HUES64 (cell line): ENCODE measurements at regions not wholly inside any gene's neighbourhood (a gene's known extent, or its start where the extent isn't known, plus 50 kb on each side); places are given as distances from the start of the nearest gene placed in this dataset.

ENCODE experiments used
- H3K27ac ChIP-seq: 2 replicates; pipeline ENCODE4 v1.7.0; 2013; ENCODE audit warnings: low read depth, low read length, inconsistent platforms
- H3K27me3 ChIP-seq: 2 replicates; pipeline ENCODE4 v1.6.1; 2013; ENCODE audit warnings: mild to moderate bottlenecking, low read length; ENCODE audit not compliant: insufficient read depth
- H3K36me3 ChIP-seq: 2 replicates; pipeline ENCODE4 v1.6.1; 2013; ENCODE audit warnings: mild to moderate bottlenecking, low read length; ENCODE audit not compliant: insufficient read depth
- H3K4me1 ChIP-seq: 2 replicates; pipeline ENCODE4 v1.6.1; 2013; ENCODE audit warnings: mild to moderate bottlenecking, low read length, moderate library complexity; ENCODE audit not compliant: insufficient read depth
- H3K4me3 ChIP-seq: 2 replicates; pipeline ENCODE4 v1.5.1; 2013; ENCODE audit warnings: mild to moderate bottlenecking, low read length, moderate library complexity
- H3K9ac ChIP-seq: 2 replicates; pipeline ENCODE4 v1.6.1; 2013; ENCODE audit warnings: mild to moderate bottlenecking, low read depth, low read length
- H3K9me3 ChIP-seq: 2 replicates; pipeline ENCODE4 v1.6.1; 2013; ENCODE audit warnings: low read depth, low read length; ENCODE audit not compliant: insufficient read depth
- WGBS: fragments of 150-250, 120-280 bp; methylation state at CpG from one replicate; pipeline ENCODE4 v1.1.7; 2013; ENCODE audit warnings: missing lambda C conversion rate; 5-methylcytosine and 5-hydroxymethylcytosine counted together

DNA sequence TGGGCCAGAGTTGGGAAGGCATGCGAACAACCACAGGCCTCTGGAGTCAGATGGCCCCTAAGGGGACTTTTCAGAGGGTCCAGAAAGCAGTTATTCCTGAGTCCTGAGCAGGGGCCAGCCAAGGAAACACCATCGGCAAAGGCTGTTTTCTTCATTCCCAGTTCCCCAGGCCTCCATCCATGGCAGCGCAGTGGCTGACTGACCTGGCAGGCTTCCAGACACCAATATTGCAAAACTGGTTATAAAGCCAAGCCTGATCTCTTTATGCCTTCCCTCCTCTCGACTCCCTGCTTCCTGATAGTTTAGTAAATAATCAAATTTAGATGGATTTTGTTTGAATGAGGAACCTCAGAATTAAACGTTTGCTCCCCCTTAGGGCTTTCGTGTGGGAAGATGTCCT lies 133.4 kb upstream of the ITGA6 start:
- Histone ChIP-seq H3K27ac (no peak overlapping the region), H3K4me1 (peaks cover 23% of the 10 kb centered on the region), H3K4me3 (no peak overlapping the region), H3K27me3 (peaks cover 13% of the 10 kb centered on the region), H3K9ac (no peak overlapping the region), H3K9me3 (no peaks in the 10 kb centered on the region), H3K36me3 (no peaks in the 10 kb centered on the region)
- 94% methylated on average over 6 of the region's 6 CpGs for WGBS

- peaks cover 13% of the 10 kb centered on the region for H3K27me3 ChIP-seq
- H3K9me3 ChIP-seq, result no peaks in the 10 kb centered on the region
- no peak overlapping the region for H3K4me3 ChIP-seq
- peaks cover 23% of the 10 kb centered on the region for H3K4me1 ChIP-seq
- H3K27ac ChIP-seq, result no peak overlapping the region
- no peak overlapping the region for H3K9ac ChIP-seq
- 93% methylated on average over 1 of the region's 1 CpG for WGBS
- H3K36me3 ChIP-seq, result no peaks in the 10 kb centered on the region
Observed at GRCh38 chr2:172294983-172295382, 132.4 kb upstream of the ITGA6 start.

DNA sequence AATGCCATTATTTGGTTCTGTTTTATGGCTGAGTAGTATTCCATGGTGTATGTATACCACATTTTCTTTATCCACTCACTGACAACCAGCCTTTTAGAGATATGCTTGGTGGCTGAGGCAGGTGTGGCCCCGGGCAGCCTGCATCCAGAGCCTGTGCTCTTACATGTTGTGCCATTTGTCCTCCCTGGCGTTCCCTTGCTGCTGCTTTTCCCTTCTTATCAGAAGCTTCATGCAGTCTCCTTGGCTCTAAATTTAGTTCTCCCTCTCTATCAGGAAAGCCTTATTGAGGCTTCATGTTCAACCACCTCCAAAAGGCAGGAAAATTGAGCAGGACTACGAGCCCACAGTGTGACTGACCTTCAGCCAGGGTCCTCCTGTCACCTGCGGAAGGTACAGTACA lies 131.7 kb upstream of the ITGA6 start:
- no peaks in the 10 kb centered on the region for H3K9me3 ChIP-seq
- no peaks in the 10 kb centered on the region for H3K36me3 ChIP-seq
- WGBS, result 84% methylated on average over 4 of the region's 4 CpGs
- no peak overlapping the region for H3K4me3 ChIP-seq
- peaks cover 23% of the 10 kb centered on the region for H3K4me1 ChIP-seq
- H3K9ac ChIP-seq, result no peak overlapping the region
- H3K27ac ChIP-seq, result no peak overlapping the region
- H3K27me3 ChIP-seq, result peaks cover 13% of the 10 kb centered on the region

- Histone ChIP-seq H3K27ac (no peak overlapping the region), H3K4me1 (peaks cover 23% of the 10 kb centered on the region), H3K9ac (no peak overlapping the region), H3K4me3 (no peak overlapping the region), H3K36me3 (no peaks in the 10 kb centered on the region), H3K9me3 (no peaks in the 10 kb centered on the region), H3K27me3 (peaks cover 13% of the 10 kb centered on the region)
- WGBS, result 33% methylated on average over 4 of the region's 6 CpGs
Observed at GRCh38 chr2:172296267-172297046, 130.9 kb upstream of the ITGA6 start.

DNA sequence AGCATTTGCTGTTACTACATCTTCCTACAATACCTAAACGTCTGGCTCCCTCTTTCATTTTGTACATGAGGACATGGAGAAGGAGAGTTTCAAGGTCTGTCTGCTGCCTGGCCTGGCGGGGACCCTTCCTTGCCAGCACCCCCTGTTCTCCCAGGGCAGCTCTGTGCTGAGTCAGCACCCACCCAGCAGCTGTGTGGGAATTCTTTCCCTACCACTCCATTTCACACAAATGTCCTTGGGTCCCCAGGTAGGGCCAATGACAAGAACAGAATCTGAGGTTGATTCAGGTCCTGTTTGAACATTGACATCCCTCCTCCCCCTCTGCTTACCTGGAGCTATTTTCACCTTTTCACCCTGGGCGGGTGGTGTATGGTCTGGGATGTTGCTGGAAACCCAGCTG lies 129.9 kb upstream of the ITGA6 start:
- Histone ChIP-seq H3K4me3 (no peak overlapping the region), H3K4me1 (peaks cover 23% of the 10 kb centered on the region), H3K27ac (no peak overlapping the region), H3K27me3 (peaks cover 13% of the 10 kb centered on the region), H3K36me3 (no peaks in the 10 kb centered on the region), H3K9me3 (no peaks in the 10 kb centered on the region), H3K9ac (no peak overlapping the region)
- WGBS, result 34% methylated on average over 2 of the region's 3 CpGs

DNA sequence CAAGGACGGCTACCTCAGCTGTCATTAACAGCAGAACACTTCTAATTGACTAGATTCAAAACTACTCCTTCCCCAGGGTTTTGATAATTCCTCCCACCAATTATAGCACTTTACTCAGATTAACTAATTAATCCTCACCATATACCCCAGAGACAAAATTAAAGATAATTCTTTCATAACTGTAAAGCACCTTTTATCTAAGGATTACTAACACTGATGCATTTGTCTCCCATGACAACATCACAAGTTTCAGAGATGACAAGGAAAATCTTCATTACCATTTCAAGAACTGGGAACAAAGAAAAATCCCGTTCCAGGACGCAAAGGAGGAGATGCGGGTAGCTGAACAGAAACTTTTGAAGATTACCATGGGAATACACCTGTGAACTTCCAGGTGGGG lies 129.4 kb upstream of the ITGA6 start:
- Histone ChIP-seq H3K36me3 (no peaks in the 10 kb centered on the region), H3K27me3 (peaks cover 13% of the 10 kb centered on the region), H3K9me3 (no peaks in the 10 kb centered on the region), H3K27ac (no peak overlapping the region), H3K4me1 (peaks cover 23% of the 10 kb centered on the region), H3K9ac (no peak overlapping the region), H3K4me3 (no peak overlapping the region)
- 52% methylated on average over 4 of the region's 4 CpGs for WGBS

DNA sequence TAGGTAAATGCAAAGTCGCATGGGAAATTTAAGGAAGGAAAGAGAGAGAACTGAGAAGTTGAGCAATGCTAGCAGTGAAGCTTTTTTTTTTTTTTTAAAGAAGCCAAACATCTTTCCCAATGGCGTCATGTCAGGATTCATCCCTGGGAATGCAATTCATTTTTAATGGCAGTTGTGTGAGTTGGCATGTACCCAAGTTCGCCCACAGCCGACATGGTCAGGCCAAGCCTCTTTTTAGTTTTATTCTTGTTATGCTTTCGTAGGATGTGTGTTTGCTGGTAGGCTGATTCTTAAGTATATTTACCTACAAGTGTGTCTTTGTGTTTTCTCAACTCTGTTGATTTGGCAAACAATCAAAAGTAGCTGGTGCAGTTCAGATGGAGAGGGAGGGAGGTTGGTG lies 127.6 kb upstream of the ITGA6 start:
- Histone ChIP-seq H3K36me3 (no peaks in the 10 kb centered on the region), H3K4me3 (no peak overlapping the region)
- WGBS, result 85% methylated on average over 5 of the region's 5 CpGs

DNA sequence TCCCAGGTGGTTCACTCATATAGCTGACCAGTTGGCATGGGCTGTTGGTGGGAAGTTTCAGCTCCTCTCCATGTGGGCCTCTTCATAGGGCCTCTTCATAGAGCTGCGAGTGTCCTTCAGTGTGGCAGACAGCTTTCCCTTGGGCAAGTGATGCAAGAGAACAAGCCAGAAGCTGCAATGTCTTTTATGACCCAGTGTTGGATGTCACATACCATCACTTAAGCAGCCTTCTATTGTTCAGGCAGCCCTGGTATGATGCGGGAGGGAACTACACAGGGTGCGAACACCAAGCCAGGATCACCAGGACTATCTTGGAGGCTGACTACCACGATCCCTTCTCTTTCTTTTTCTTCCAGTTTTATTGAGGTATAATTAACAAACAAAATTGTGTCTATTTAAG lies 126.5 kb upstream of the ITGA6 start:
- Histone ChIP-seq H3K36me3 (no peaks in the 10 kb centered on the region), H3K27ac (no peak overlapping the region), H3K27me3 (peaks cover 5% of the 10 kb centered on the region), H3K9me3 (no peaks in the 10 kb centered on the region), H3K9ac (no peak overlapping the region), H3K4me1 (peaks cover 18% of the 10 kb centered on the region), H3K4me3 (no peak overlapping the region)
- 93% methylated on average over 3 of the region's 4 CpGs for WGBS

More for the DNA sequence above, 127.6 kb upstream of the ITGA6 start:
- Histone ChIP-seq H3K27me3 (peaks cover 9% of the 10 kb centered on the region), H3K9me3 (no peaks in the 10 kb centered on the region), H3K4me1 (peaks cover 23% of the 10 kb centered on the region), H3K27ac (no peak overlapping the region), H3K9ac (no peak overlapping the region)

DNA sequence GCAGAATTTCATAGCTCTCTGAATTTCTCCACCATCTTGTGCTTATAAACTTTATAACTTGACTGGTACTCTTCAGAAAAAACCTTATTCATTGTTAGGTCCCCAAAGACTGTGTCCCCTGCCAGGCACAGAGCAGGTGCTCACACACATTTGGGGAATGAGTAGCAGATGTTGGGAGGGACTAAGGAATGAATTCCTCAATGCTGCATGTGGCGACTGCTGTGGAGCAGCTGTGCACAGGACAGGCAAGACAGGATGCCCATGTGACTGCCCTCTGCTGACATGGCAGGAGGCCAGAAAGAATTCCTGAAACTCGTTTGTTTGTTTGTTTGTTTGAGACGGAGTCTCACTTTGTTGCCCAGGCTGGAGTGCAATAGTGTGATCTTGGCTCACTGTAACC lies 122.3 kb upstream of the ITGA6 start:
- Histone ChIP-seq H3K27me3 (no peaks in the 10 kb centered on the region), H3K27ac (no peak overlapping the region), H3K9ac (no peak overlapping the region), H3K4me1 (no peaks in the 10 kb centered on the region), H3K9me3 (no peaks in the 10 kb centered on the region), H3K4me3 (no peak overlapping the region), H3K36me3 (no peaks in the 10 kb centered on the region)
- WGBS, result 67% methylated on average over 3 of the region's 3 CpGs

GRCh38 chr2:172307800-172308199 lies 119.6 kb upstream of the ITGA6 start:
- 74% methylated on average over 1 of the region's 1 CpG for whole genome bisulfite sequencing
- Histone ChIP-seq H3K9ac (no peak overlapping the region), H3K27ac (no peak overlapping the region), H3K36me3 (no peaks in the 10 kb centered on the region), H3K9me3 (no peaks in the 10 kb centered on the region), H3K4me3 (no peak overlapping the region), H3K27me3 (no peaks in the 10 kb centered on the region), H3K4me1 (no peaks in the 10 kb centered on the region)

DNA sequence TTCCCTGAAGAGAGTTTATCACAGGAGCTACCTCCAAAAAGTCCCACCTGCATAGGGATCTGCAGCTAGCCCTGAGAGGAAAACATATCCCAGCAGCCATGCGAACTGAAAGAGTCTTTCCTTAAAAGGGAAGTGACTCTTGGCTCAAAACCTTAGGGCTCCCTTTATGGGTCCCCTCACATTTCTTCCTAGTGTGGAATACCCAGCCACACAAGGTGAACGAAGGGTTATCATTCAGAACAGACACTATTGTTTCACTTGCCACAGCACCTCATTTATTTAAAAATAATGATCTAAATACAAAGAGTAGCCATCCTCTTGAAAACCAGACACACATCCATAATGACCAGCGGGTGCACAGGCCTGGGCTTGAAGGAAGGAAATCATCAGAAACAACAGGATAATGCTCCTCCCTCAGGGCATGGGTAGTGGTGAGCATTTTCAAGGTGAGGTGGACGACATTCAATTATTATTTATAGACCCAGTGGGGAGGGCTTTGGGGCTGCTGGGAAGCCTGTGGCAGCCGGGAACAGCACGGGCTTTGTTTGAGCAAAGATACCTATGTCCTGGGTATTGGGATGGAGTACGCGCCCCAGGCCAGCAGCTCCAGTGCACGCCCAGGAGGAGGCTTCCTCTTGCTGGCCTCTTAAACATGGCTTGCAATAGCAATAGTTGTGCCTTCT lies 119.0 kb upstream of the ITGA6 start:
- Histone ChIP-seq H3K4me1 (no peaks in the 10 kb centered on the region), H3K36me3 (no peaks in the 10 kb centered on the region), H3K4me3 (no peak overlapping the region), H3K9me3 (no peaks in the 10 kb centered on the region), H3K27me3 (no peaks in the 10 kb centered on the region), H3K9ac (no peak overlapping the region), H3K27ac (no peak overlapping the region)
- WGBS, result 79% methylated on average over 8 of the region's 9 CpGs
